Panc1 (cell line): ENCODE measurements at regions not wholly inside any gene's neighbourhood (a gene's known extent, or its start where the extent isn't known, plus 50 kb on each side); places are given as distances from the start of the nearest gene placed in this dataset.

Experiments
- ATAC-seq: fragments of 200-7000 bp; cut with Tn5 transposase; 2 replicates; pipeline ENCODE4 v1.9.1; 2020; ENCODE audit warnings: mild to moderate bottlenecking, moderate library complexity
- BruUV-seq: library from RNA; stranded (reverse); fragments of 400-500 nt; replicated peaks from 2 replicates; lab custom pipeline; 2021; lab: Mats Ljungman, UMichigan
- CTCF ChIA-PET: fragments of 300-600 bp; sonication (Branson Sonifier 250); formaldehyde crosslinking; loops from one replicate; lab custom pipeline; 2022; ENCODE audit warnings: antibody characterized with exemption; lab: Charles Lee
- POLR2A ChIA-PET: fragments of 300-600 bp; sonication (Branson Sonifier 250); formaldehyde crosslinking; loops from one replicate; lab custom pipeline; 2022; ENCODE audit warnings: antibody characterized with exemption; lab: Charles Lee
- DNase-seq: peaks from one replicate; pipeline ENCODE4 v3.0.0-alpha.2; 2010; ENCODE audit warnings: low read depth, low spot score
- H3K27ac ChIP-seq: 2 replicates; pipeline ENCODE4 v1.5.1; 2011; ENCODE audit warnings: mild to moderate bottlenecking, low read length, inconsistent platforms
- H3K27me3 ChIP-seq: fragments of 200-500 bp; sonication (Bioruptor generic); 2 replicates; pipeline ENCODE4 v1.6.0; 2014; ENCODE audit warnings: low read length, inconsistent platforms; ENCODE audit not compliant: control insufficient read depth, insufficient read depth
- H3K36me3 ChIP-seq: fragments of 200-500 bp; sonication (Bioruptor generic); 2 replicates; pipeline ENCODE4 v1.5.1; 2014; ENCODE audit warnings: inconsistent platforms, mild to moderate bottlenecking, low read length, moderate library complexity; ENCODE audit not compliant: control insufficient read depth, insufficient read depth
- H3K4me1 ChIP-seq: 2 replicates; pipeline ENCODE4 v1.5.1; 2011; ENCODE audit warnings: inconsistent platforms, mild to moderate bottlenecking, low read length, moderate library complexity; ENCODE audit not compliant: control insufficient read depth, insufficient read depth
- H3K4me3 ChIP-seq, 2 experiments: 2 replicates each; pipeline ENCODE4 v1.5.1; 2011 to 2012; ENCODE audit warnings: low read depth in 2 of 2, low read length in 2 of 2, mild to moderate bottlenecking in 2 of 2, inconsistent platforms in 1 of 2, moderate library complexity in 1 of 2
- H3K9me3 ChIP-seq: fragments of 200-500 bp; sonication (Bioruptor generic); 2 replicates; pipeline ENCODE4 v1.5.1; 2014; ENCODE audit warnings: low read depth, mild to moderate bottlenecking, inconsistent platforms, low read length, moderate library complexity; ENCODE audit not compliant: control insufficient read depth, insufficient read depth
- CTCF ChIP-seq: fragments of 450-650 bp; IDR thresholded peaks from 2 replicates; pipeline ENCODE4 v1.5.1; 2017; ENCODE audit warnings: mild to moderate bottlenecking
- POLR2AphosphoS5 ChIP-seq: IDR thresholded peaks from 2 replicates; pipeline ENCODE4 v1.6.1; 2012; ENCODE audit warnings: mild to moderate bottlenecking, low read depth, low read length, moderate library complexity
- REST ChIP-seq, 2 experiments: IDR thresholded peaks; 2 replicates each; pipeline ENCODE4 v1.6.1; 2011 to 2012; ENCODE audit warnings: low read depth in 2 of 2, control low read depth in 1 of 2, low read length in 1 of 2, mild to moderate bottlenecking in 1 of 2, moderate library complexity in 1 of 2; ENCODE audit not compliant: insufficient read depth in 1 of 2
- SIN3A ChIP-seq: IDR thresholded peaks from 2 replicates; pipeline ENCODE4 v1.6.1; 2012; ENCODE audit warnings: low read depth, mild to moderate bottlenecking, low read length, moderate library complexity, borderline replicate concordance; ENCODE audit not compliant: insufficient read depth
- TCF7L2 ChIP-seq: IDR thresholded peaks from 2 replicates; pipeline ENCODE4 v1.6.1; 2011; ENCODE audit warnings: mild to moderate bottlenecking, low read depth, low read length, inconsistent platforms
- in situ Hi-C: cut with HindIII; loops from 2 replicates; pipeline ENCODE4 v1.10.0; 2016; ENCODE audit warnings: low sequenced_read_pairs, low pct_unique_long_range_greater_than_20kb
- intact Hi-C: fragments of 100-400 bp; cut with micrococcal nuclease; formaldehyde crosslinking; loops from one replicate; pipeline ENCODE4 v1.10.0; 2022; ENCODE audit not compliant: unreplicated experiment

DNA sequence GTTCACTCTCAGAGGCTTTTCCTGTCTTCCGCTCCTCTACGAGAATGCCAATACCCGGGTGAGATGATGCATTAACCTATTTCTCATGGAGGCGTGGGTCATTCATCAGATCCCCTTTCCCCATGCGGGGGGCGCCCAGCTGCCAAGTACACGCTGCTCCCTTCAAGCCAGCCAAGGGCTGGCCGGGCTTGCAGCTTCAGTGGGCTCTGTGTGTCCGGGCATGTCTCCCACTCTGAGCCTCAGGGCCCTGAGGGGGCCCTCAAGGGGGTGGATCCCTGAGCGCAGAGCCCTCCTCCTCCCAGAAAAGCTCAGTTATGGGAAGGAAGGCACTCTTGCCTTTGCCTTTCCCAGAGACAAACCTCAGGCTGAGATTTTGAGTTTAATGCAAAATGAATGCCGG is 431.8 kb upstream of the MYT1L start:
- no peaks in the 10 kb centered on the region for H3K9me3 ChIP-seq
- H3K27ac ChIP-seq, result no peak overlapping the region
- no peak for TF ChIP-seq REST (IDR thresholded peaks at IDR 0.05; ENCODE audit: insufficient read depth in 1 of 2, low read depth in 2 of 2, low read length in 1 of 2)
- no peak for TF ChIP-seq SIN3A
- no peak for TF ChIP-seq TCF7L2
- TF ChIP-seq CTCF, result no peak
- TF ChIP-seq POLR2AphosphoS5, result no peak
- H3K4me3 ChIP-seq, result no peak overlapping the region
- DNase-seq, result no peak
- no peak for ATAC-seq
- POLR2A ChIA-PET, result no interaction called here
- intact Hi-C loops (no loop called here), in situ Hi-C loops (no loop called here)
- no peaks in the 10 kb centered on the region; the same call in none of the 2 replicates for H3K27me3 ChIP-seq
- CTCF ChIA-PET, result no interaction called here
- no TSS peak for BruUV-seq
- H3K36me3 ChIP-seq, result no peaks in the 10 kb centered on the region
- no peaks in the 10 kb centered on the region for H3K4me1 ChIP-seq

DNA sequence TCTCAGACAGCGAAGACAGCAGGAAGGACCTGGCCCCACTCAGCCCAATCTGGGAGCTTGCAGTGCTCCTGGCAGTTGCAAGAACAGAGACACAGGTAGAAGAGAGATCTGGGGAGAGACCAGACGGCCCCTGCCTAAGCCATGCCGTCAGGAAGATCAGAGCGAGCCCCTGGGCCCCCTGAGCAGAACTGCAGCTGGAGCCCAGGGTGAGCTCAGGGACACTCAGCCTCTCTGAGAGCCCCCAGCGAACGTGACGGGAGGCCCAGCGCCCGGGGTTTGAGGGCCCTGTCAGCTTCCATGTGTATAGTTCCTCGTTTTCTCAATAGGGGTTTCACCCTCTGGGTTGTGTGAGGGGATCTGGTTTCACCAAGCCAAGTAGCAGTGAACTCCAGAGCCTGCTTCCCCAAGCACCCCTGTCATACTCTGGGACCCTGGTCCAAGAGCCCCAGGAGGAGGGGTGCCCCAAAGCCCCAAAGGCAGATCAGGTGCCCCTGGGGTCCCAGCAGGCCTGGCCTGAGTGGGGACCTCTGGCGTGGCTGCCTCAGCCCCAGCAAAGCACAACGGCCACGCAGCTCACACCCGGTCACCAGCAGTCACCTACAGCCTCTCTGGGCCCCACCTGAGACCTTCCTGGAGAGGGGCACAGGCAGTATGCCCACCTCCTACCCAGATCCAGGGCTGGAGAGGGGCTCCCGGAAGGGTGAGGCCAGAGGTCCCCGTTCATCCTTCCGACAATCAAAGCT is 431.3 kb upstream of the MYT1L start:
- CTCF ChIA-PET, result no interaction called here
- POLR2A ChIA-PET, result no interaction called here
- in situ Hi-C loops, result no loop called here
- H3K4me3 ChIP-seq, result no peak overlapping the region
- no peak for ATAC-seq
- intact Hi-C loops, result no loop called here
- no peak for DNase-seq
- H3K36me3 ChIP-seq, result no peaks in the 10 kb centered on the region
- no peaks in the 10 kb centered on the region for H3K9me3 ChIP-seq
- BruUV-seq, result no TSS peak
- TF ChIP-seq CTCF (no peak), REST (IDR thresholded peaks at IDR 0.05; ENCODE audit: insufficient read depth in 1 of 2, low read depth in 2 of 2, low read length in 1 of 2) (no peak), SIN3A (no peak), POLR2AphosphoS5 (no peak), TCF7L2 (no peak)
- no peaks in the 10 kb centered on the region for H3K4me1 ChIP-seq
- no peak overlapping the region for H3K27ac ChIP-seq
- H3K27me3 ChIP-seq, result no peaks in the 10 kb centered on the region; the same call in none of the 2 replicates
